Left colon (tissue), 2 donors: ENCODE measurements at regions not wholly inside any gene's neighbourhood (a gene's known extent, or its start where the extent isn't known, plus 50 kb on each side); places are given as distances from the start of the nearest gene placed in this dataset.
A peak's percentile ranks its signal among the peaks of the same experiment; 100 is the strongest.

ENCODE experiments used
- ATAC-seq: fragments of 200-7000 bp; cut with Tn5 transposase; one replicate; pipeline ENCODE4 v1.9.1; 2020; ENCODE audit warnings: mild to moderate bottlenecking, moderate library complexity
- DNase-seq, 2 donors: peaks; one replicate each; pipeline ENCODE4 v3.0.0-alpha.2; 2020
- intact Hi-C, 2 donors: fragments of 100-400 bp; cut with DNase I in 1 of 2; cut with micrococcal nuclease in 1 of 2; formaldehyde crosslinking; loops; one replicate each; pipeline versions ENCODE4 v1.11.2 to v1.14.0; 2022; cut with DNase I, micrococcal nuclease
- donor health status: DM: no; HTN: no; CAD: no.
- donor health status: DM: yes; HTN: yes; CAD: no.

- DNase-seq: no peak
- intact Hi-C loops: no loop called here
- ATAC-seq: no peak
Measured at GRCh38 chr1:38424677-38425076, 378.1 kb upstream of the POU3F1 start.

GRCh38 chr1:38420666-38421065 lies 374.1 kb upstream of the POU3F1 start:
- ATAC-seq (no peak), DNase-seq (no peak)
- intact Hi-C loops: no loop called here

- intact Hi-C loops: no loop called here
- ATAC-seq: no peak
- no peak for DNase-seq
Measured at GRCh38 chr1:38418195-38419030, 371.8 kb upstream of the POU3F1 start.

GRCh38 chr1:38403667-38404066 lies 357.1 kb upstream of the POU3F1 start:
- intact Hi-C loops: no loop called here
- peak in 1 of 2 donors; percentile 14 for DNase-seq
- ATAC-seq: no peak

- ATAC-seq: no peak
- intact Hi-C loops: no loop called here
Measured at GRCh38 chr1:38402230-38402815, 355.7 kb upstream of the POU3F1 start.

GRCh38 chr1:38396606-38397005 lies 350.0 kb upstream of the POU3F1 start:
- DNase-seq (no peak), ATAC-seq (no peak)
- intact Hi-C loops: no loop called here

More at GRCh38 chr1:38402230-38402815, 355.7 kb upstream of the POU3F1 start:
- DNase-seq: no peak

GRCh38 chr1:38394303-38394702 lies 347.7 kb upstream of the POU3F1 start:
- intact Hi-C loops: no loop called here
- ATAC-seq (no peak), DNase-seq (no peak)

- ATAC-seq: no peak
- intact Hi-C loops: no loop called here
Measured at GRCh38 chr1:38392861-38393260, 346.3 kb upstream of the POU3F1 start.

GRCh38 chr1:38381256-38381655 lies 334.7 kb upstream of the POU3F1 start:
- no peak for DNase-seq
- intact Hi-C loops: no loop called here
- no peak for ATAC-seq

More at GRCh38 chr1:38392861-38393260, 346.3 kb upstream of the POU3F1 start:
- no peak for DNase-seq

GRCh38 chr1:38376577-38376976 lies 330.0 kb upstream of the POU3F1 start:
- no peak for DNase-seq
- no peak for ATAC-seq
- intact Hi-C loops: no loop called here

- DNase-seq (no peak), ATAC-seq (no peak)
- intact Hi-C loops: no loop called here
Measured at GRCh38 chr1:38375035-38375434, 328.4 kb upstream of the POU3F1 start.

- ATAC-seq: no peak
- DNase-seq: no peak
Measured at GRCh38 chr1:38371505-38371844, 324.9 kb upstream of the POU3F1 start.

GRCh38 chr1:38370716-38371504 lies 324.3 kb upstream of the POU3F1 start:
- ATAC-seq (no peak), DNase-seq (no peak)
- intact Hi-C loops: no loop called here

More at GRCh38 chr1:38371505-38371844, 324.9 kb upstream of the POU3F1 start:
- intact Hi-C loops: no loop called here

- intact Hi-C loops: no loop called here
- DNase-seq (no peak), ATAC-seq (no peak)
Measured at GRCh38 chr1:38365242-38365641, 318.6 kb upstream of the POU3F1 start.

GRCh38 chr1:38361566-38361965 lies 315.0 kb upstream of the POU3F1 start:
- no peak for DNase-seq
- intact Hi-C loops: no loop called here

GRCh38 chr1:38360807-38361206 lies 314.2 kb upstream of the POU3F1 start:
- ATAC-seq (no peak), DNase-seq (no peak)
- intact Hi-C loops: no loop called here

More at GRCh38 chr1:38361566-38361965, 315.0 kb upstream of the POU3F1 start:
- ATAC-seq: no peak

GRCh38 chr1:38353956-38354355 lies 307.4 kb upstream of the POU3F1 start:
- intact Hi-C loops: no loop called here

GRCh38 chr1:38352869-38353268 lies 306.3 kb upstream of the POU3F1 start:
- ATAC-seq (no peak), DNase-seq (no peak)
- intact Hi-C loops: no loop called here

More at GRCh38 chr1:38353956-38354355, 307.4 kb upstream of the POU3F1 start:
- DNase-seq: no peak
- no peak for ATAC-seq

- intact Hi-C loops: no loop called here
- DNase-seq (no peak), ATAC-seq (no peak)
Measured at GRCh38 chr1:38347446-38348175, 301.0 kb upstream of the POU3F1 start.
